ENCODE measurements at regions not wholly inside any gene's neighbourhood (a gene's known extent, or its start where the extent isn't known, plus 50 kb on each side); places are given as distances from the start of the nearest gene placed in this dataset.
A peak's percentile ranks its signal among the peaks of the same experiment; 100 is the strongest.

DNA sequence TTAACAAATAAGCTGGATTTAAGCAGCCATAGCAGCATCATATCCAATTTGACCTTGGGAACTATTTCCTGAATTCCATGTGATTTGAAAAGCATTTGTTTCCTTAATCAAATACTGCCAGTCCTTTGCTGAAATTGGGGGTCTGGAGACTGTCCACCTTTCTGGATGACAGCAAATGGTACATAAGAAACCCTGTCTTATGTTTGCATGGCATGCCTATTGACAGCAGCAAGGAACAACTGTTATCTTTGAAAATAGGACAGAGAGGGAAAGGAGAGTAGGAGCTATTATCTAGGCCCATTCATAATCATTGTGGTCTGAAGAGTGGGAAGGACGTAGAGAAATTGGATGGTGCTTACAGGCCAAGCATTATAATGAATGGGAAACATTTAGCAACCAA lies 129.2 kb upstream of the CTNNA2 start:
- no peak for DNase-seq
- no peak for TF ChIP-seq CTCF (IDR thresholded peaks at IDR 0.05; ENCODE audit: partially characterized antibody, unreplicated experiment)
- no peak overlapping the region for H3K27ac Mint-ChIP-seq (ENCODE audit: unreplicated experiment)

GRCh38 chr2:79375817-79376216 lies 137.0 kb upstream of the CTNNA2 start:
- no peak overlapping the region for H3K4me3 Mint-ChIP-seq (ENCODE audit: unreplicated experiment)

More for the DNA sequence above, 129.2 kb upstream of the CTNNA2 start:
- Mint-ChIP-seq H3K27me3 (ENCODE audit: unreplicated experiment) (peaks cover 2% of the 10 kb centered on the region), H3K4me1 (ENCODE audit: low read depth, unreplicated experiment) (no peaks in the 10 kb centered on the region), H3K36me3 (ENCODE audit: unreplicated experiment) (no peaks in the 10 kb centered on the region), H3K9me3 (ENCODE audit: unreplicated experiment) (no peaks in the 10 kb centered on the region), H3K4me3 (ENCODE audit: unreplicated experiment) (no peak overlapping the region)

DNA sequence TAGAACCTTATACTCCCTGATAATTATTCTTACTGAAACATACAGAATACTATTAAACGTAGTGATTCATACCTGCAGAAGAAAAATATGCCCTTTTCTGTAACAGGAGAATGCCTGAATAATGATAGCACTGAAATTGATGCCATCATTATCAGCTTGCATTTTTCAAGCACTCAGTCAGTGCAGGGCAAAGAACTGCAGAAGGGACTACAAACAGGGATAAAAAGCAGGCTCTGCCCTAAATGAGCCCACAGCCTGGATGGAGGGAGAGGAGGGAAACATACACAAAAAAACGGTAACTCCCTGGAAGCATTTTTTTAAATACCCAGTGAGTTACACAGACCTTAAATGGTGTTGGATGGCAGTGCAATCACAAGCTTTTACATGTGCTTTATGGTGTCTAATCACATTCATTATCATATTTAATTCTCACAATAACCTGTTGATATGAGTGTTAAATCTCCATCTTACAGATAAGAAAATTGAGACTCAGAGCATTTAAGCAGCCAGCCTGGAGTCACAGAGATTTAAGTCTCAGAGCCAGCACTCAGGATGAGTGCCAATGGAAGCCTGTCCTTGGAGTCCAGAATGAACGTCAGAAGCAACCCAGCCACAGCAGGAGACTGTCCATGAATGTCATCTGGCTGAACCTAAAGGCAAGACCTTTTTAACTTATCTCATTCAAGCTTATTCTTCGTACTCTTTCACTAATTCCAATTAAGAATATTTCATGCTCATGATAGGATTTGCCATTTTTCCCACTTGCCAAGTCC lies 139.3 kb upstream of the CTNNA2 start:
- Mint-ChIP-seq H3K9me3 (ENCODE audit: unreplicated experiment) (peaks cover 4% of the 10 kb centered on the region), H3K27ac (ENCODE audit: unreplicated experiment) (no peak overlapping the region), H3K27me3 (ENCODE audit: unreplicated experiment) (peaks cover 6% of the 10 kb centered on the region), H3K4me3 (ENCODE audit: unreplicated experiment) (no peak overlapping the region), H3K36me3 (ENCODE audit: unreplicated experiment) (peaks cover 4% of the 10 kb centered on the region), H3K4me1 (ENCODE audit: low read depth, unreplicated experiment) (peaks cover 14% of the 10 kb centered on the region)
- no peak for TF ChIP-seq CTCF (IDR thresholded peaks at IDR 0.05; ENCODE audit: partially characterized antibody, unreplicated experiment)
- DNase-seq = no peak

More at GRCh38 chr2:79375817-79376216, 137.0 kb upstream of the CTNNA2 start:
- no peak for TF ChIP-seq CTCF (IDR thresholded peaks at IDR 0.05; ENCODE audit: partially characterized antibody, unreplicated experiment)
- H3K27ac Mint-ChIP-seq (ENCODE audit: unreplicated experiment) = no peak overlapping the region
- H3K36me3 Mint-ChIP-seq (ENCODE audit: unreplicated experiment) = peaks cover 4% of the 10 kb centered on the region
- H3K9me3 Mint-ChIP-seq (ENCODE audit: unreplicated experiment) = peaks cover 4% of the 10 kb centered on the region
- peaks cover 8% of the 10 kb centered on the region for H3K4me1 Mint-ChIP-seq (ENCODE audit: low read depth, unreplicated experiment)
- no peak for DNase-seq
- H3K27me3 Mint-ChIP-seq (ENCODE audit: unreplicated experiment) = peaks cover 5% of the 10 kb centered on the region

GRCh38 chr2:79370976-79371538 lies 141.8 kb upstream of the CTNNA2 start:
- peaks cover 8% of the 10 kb centered on the region for H3K27me3 Mint-ChIP-seq (ENCODE audit: unreplicated experiment)
- peaks cover 4% of the 10 kb centered on the region for H3K9me3 Mint-ChIP-seq (ENCODE audit: unreplicated experiment)
- H3K4me1 Mint-ChIP-seq (ENCODE audit: low read depth, unreplicated experiment) = peaks cover 14% of the 10 kb centered on the region
- H3K27ac Mint-ChIP-seq (ENCODE audit: unreplicated experiment) = peak overlapping the region; percentile 89
- peak overlapping the region; percentile 40 for H3K4me3 Mint-ChIP-seq (ENCODE audit: unreplicated experiment)
- peaks cover 4% of the 10 kb centered on the region for H3K36me3 Mint-ChIP-seq (ENCODE audit: unreplicated experiment)
- DNase-seq = peak; percentile 33
- no peak for TF ChIP-seq CTCF (IDR thresholded peaks at IDR 0.05; ENCODE audit: partially characterized antibody, unreplicated experiment)

DNA sequence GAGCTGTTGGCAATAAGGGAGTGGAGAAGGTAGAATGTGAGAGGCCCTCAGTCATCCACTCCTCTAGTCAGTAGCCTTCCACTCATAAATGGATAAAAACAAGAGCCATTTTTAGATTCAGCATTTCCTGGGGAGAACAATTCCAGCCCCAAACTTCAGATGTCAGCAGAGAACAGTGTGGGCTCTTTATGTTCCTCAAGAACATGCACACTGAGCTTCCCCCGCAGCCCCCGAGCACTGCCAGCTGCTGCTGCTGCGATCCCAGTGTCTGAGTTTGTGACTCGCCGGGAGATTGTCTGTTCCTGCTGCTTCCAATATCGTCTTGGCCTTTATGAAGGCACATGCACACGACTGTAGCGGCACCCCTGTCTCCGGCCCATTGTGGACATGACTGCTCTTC lies 143.7 kb upstream of the CTNNA2 start:
- H3K9me3 Mint-ChIP-seq (ENCODE audit: unreplicated experiment) = peaks cover 4% of the 10 kb centered on the region
- peaks cover 8% of the 10 kb centered on the region for H3K27me3 Mint-ChIP-seq (ENCODE audit: unreplicated experiment)
- no peak overlapping the region for H3K27ac Mint-ChIP-seq (ENCODE audit: unreplicated experiment)
- H3K4me3 Mint-ChIP-seq (ENCODE audit: unreplicated experiment) = no peak overlapping the region
- TF ChIP-seq CTCF (IDR thresholded peaks at IDR 0.05; ENCODE audit: partially characterized antibody, unreplicated experiment) = no peak
- peaks cover 4% of the 10 kb centered on the region for H3K36me3 Mint-ChIP-seq (ENCODE audit: unreplicated experiment)
- DNase-seq = no peak
- peaks cover 14% of the 10 kb centered on the region for H3K4me1 Mint-ChIP-seq (ENCODE audit: low read depth, unreplicated experiment)

Data from glutamatergic neuron (in vitro differentiated cells).